ENCODE measurements at regions not wholly inside any gene's neighbourhood (a gene's known extent, or its start where the extent isn't known, plus 50 kb on each side); places are given as distances from the start of the nearest gene placed in this dataset.
"Not testable (repeated sequence)": the region's sequence is repeated elsewhere in the genome, so short reads cannot be mapped to it uniquely, and the experiment has no call there.

DNA sequence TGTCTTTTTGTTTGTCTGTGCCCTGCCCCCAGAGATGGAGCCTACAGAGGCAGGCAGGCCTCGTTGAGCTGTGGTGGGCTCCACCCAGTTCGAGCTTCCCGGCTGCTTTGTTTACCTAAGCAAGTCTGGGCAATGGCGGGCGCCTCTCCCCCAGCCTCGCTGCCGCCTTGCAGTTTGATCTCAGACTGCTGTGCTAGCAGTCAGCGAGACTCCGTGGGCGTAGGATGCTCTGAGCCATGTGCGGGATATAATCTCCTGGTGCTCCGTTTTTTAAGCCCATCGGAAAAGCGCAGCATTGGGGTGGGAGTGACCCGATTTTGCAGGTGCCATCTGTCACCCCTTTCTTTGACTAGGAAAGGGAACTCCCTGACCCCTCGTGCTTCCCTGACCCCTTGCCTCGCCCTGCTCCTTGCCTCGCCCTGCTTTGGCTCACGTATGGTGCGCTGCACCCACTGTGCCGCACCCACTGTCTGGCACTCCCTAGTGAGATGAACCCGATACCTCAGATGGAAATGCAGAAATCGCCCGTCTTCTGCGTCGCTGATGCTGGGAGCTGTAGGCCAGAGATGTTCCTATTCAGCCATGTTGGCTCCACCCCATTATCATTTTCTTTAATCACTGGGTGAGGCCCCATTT, 269.0 kb upstream of the RBMS1 start:
- CTCF ChIA-PET, DNase-seq, H3K9me3 Mint-ChIP-seq, H3K27ac Mint-ChIP-seq, H3K4me3 Mint-ChIP-seq, H3K36me3 Mint-ChIP-seq, H3K27me3 Mint-ChIP-seq, H3K4me1 Mint-ChIP-seq: not testable (repeated sequence)

DNA sequence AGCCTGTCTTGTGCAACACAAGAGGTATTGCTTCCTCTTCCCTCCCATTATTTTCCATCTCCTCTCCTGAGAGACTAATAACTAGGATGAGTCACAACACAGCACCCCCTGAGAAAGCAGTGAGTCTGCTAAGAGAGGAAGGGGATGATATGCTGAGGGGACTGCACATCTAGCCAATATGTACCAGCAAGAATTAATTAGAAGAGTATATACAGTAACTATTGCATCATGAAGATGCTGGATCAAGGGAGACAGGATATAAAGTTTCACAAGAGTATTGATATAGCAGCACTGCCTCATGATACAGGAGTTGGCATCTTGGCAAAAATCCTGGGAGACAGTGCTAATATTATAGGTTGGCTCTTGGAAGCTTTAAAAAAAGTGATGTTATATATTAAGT, 289.9 kb upstream of the RBMS1 start:
- no peak for DNase-seq
- peaks cover 5% of the 10 kb centered on the region for H3K27me3 Mint-ChIP-seq
- H3K4me3 Mint-ChIP-seq: no peak overlapping the region
- H3K9me3 Mint-ChIP-seq: peaks cover 6% of the 10 kb centered on the region
- CTCF ChIA-PET: interaction anchor here (0.7 kb wide), 1 partner anchor 673 kb away, joined by 3 read pairs; no protein-coding TSS in a partner anchor
- H3K27ac Mint-ChIP-seq: no peak overlapping the region
- H3K4me1 Mint-ChIP-seq: no peaks in the 10 kb centered on the region
- H3K36me3 Mint-ChIP-seq: no peaks in the 10 kb centered on the region

DNA sequence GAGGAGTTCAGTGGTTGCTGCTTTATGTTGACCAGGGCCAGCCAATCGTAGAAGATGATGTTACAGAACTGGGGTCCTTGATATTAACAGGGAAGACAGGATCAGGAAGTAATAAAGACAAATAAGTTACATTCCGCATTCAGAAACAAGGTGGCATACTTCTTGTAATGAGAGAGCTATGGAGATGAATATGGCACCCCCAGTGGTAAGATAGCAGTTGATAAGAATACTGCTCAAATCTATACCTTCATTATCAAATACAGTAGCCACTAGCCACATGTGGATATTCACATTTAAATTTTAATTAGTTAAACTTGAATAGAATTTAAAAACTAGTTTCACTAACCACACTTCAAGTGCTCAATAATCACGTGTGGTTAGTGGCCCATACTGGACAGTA, 290.4 kb upstream of the RBMS1 start:
- Mint-ChIP-seq H3K36me3 (no peaks in the 10 kb centered on the region), H3K9me3 (peaks cover 5% of the 10 kb centered on the region), H3K4me3 (no peak overlapping the region), H3K27me3 (peaks cover 5% of the 10 kb centered on the region), H3K4me1 (no peaks in the 10 kb centered on the region), H3K27ac (no peak overlapping the region)
- DNase-seq: no peak
- CTCF ChIA-PET: interaction anchor here (0.8 kb wide), 1 partner anchor 8 kb away, joined by 3 read pairs; no protein-coding TSS in a partner anchor

DNA sequence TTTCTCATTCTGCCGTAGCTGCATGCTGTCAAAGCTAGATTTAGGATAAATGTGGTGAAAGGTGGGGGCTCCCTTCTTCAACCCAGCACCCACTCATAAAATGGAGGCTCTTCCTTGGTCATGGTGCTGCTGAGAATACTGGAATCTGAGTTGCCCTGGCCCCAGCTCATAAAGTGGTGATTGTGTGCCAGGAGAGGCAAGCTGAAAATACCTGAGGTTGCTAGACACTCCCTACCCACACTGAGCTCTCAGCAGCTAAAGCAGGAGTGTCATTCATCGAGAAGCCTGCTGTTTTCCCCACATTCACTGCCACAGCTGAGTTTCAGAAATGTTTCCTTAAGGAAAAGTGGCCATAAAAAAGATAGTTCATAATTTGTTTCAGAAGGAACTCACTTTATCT, 297.1 kb upstream of the RBMS1 start:
- DNase-seq: no peak
- Mint-ChIP-seq H3K4me3 (no peak overlapping the region), H3K27me3 (no peaks in the 10 kb centered on the region), H3K4me1 (no peaks in the 10 kb centered on the region), H3K27ac (no peak overlapping the region), H3K36me3 (no peaks in the 10 kb centered on the region), H3K9me3 (no peaks in the 10 kb centered on the region)
- CTCF ChIA-PET: interaction anchor here (1.2 kb wide), 1 partner anchor 49 kb away, joined by 5 read pairs; no protein-coding TSS in a partner anchor

DNA sequence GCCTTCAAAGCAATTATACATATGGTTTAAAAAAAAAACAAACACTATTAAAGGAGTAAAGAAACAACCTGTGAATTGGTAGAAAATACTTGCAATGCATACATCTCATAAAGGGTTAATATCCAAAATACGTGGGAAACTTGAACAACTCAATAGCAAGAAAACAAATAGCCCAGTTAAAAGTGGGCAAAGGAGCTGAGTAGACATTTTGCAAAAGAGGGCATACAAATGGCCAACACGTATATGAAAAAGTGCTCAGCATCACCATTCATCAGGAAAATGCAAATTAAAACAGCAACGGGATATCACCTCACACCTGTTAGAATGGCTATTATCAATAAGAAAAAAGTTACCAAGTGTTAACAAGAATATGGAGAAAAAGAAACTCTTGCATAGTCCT, 298.3 kb upstream of the RBMS1 start:
- H3K4me3 Mint-ChIP-seq: no peak overlapping the region
- no peaks in the 10 kb centered on the region for H3K27me3 Mint-ChIP-seq
- H3K36me3 Mint-ChIP-seq: no peaks in the 10 kb centered on the region
- no peaks in the 10 kb centered on the region for H3K4me1 Mint-ChIP-seq
- H3K27ac Mint-ChIP-seq: no peak overlapping the region
- CTCF ChIA-PET: no interaction called here
- H3K9me3 Mint-ChIP-seq: no peaks in the 10 kb centered on the region
- DNase-seq: no peak

DNA sequence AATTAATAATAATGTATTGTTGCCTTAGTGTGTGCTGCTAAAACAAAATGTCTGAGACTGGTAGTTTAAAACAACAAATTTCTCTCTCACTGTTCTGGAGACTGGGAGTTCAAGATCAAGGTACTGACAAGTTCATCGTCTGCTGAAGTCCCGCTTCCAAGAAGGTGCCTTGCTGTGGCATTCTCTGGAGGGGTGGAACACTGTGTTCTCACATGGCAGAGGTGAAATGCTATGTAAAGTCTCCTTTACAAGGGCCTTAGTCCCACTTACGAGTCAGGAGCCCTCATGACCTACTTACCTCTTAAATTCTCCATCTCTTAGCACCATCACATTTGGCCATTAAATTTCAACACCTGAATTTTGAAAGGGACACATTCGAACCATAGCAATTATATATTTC, 299.2 kb upstream of the RBMS1 start:
- H3K9me3 Mint-ChIP-seq: peaks cover 3% of the 10 kb centered on the region
- no peak overlapping the region for H3K4me3 Mint-ChIP-seq
- H3K4me1 Mint-ChIP-seq: no peaks in the 10 kb centered on the region
- H3K27me3 Mint-ChIP-seq: no peaks in the 10 kb centered on the region
- DNase-seq: no peak
- no peak overlapping the region for H3K27ac Mint-ChIP-seq
- no peaks in the 10 kb centered on the region for H3K36me3 Mint-ChIP-seq
- CTCF ChIA-PET: no interaction called here

DNA sequence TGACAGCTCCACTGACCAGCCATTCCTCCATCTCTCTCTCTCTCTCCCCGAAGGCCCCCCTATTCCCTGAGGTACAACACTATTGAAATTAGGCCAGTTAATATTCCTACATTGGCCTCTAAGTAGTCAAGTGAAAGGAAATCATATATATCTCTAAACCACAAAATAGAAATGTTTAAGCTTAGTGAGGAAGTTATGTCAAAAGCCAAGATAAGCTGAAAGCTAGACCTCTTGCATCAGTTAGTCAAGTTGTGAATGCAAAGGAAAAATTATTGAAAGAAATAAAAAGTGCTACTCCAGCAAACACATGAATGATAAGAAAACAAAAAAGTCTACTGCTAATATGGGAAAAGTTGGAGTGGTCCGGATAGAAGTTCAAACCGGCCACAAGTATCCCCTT, 301.3 kb upstream of the RBMS1 start:
- Mint-ChIP-seq H3K27me3 (no peaks in the 10 kb centered on the region), H3K36me3 (no peaks in the 10 kb centered on the region), H3K4me1 (no peaks in the 10 kb centered on the region), H3K4me3 (no peak overlapping the region), H3K27ac (no peak overlapping the region), H3K9me3 (peaks cover 3% of the 10 kb centered on the region)
- CTCF ChIA-PET: no interaction called here
- no peak for DNase-seq

DNA sequence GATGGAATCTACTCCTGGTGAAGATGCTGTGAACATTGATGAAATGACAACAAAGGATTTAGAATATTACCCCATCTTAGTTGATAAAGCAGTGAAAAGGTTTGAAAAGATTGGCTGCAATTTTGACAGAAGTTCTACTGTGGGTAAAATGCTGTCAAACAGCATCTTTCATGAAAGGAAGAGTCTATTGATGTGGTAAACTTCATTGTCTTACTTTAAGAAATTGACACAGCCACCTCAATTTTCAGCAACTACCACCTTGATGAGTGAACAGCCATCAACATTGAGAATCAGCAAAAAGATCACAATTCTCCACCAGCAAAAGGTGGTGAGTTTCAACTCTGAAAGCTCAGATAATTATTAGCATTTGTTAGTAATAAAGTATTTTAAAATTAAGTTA, 310.3 kb upstream of the RBMS1 start:
- Mint-ChIP-seq H3K4me3 (no peak overlapping the region), H3K27ac (no peak overlapping the region), H3K27me3 (no peaks in the 10 kb centered on the region), H3K36me3 (no peaks in the 10 kb centered on the region), H3K9me3 (peaks cover 3% of the 10 kb centered on the region), H3K4me1 (peaks cover 4% of the 10 kb centered on the region)
- CTCF ChIA-PET: no interaction called here
- no peak for DNase-seq

DNA sequence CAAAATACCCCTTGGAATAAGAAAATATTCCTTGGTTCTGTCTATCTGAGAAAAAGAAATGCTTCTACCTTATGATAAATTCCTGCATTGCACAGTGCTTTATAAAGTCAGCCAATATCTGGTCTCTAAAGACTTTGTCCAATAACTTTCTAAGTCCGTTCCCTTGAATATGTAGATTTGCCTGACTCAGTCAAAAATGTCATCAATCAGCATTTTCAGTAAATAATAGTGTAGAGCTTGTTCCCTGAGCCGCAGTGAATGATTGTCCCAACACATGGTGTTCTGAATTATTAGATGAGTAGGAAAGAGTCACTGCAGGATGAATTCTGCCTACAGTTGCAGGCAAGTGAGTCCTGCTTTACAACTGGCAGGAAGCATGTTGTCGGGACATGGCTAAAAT, 316.8 kb upstream of the RBMS1 start:
- H3K27ac Mint-ChIP-seq: no peak overlapping the region
- CTCF ChIA-PET: no interaction called here
- peaks cover 3% of the 10 kb centered on the region for H3K9me3 Mint-ChIP-seq
- DNase-seq: no peak
- no peaks in the 10 kb centered on the region for H3K4me1 Mint-ChIP-seq
- no peaks in the 10 kb centered on the region for H3K36me3 Mint-ChIP-seq
- H3K4me3 Mint-ChIP-seq: no peak overlapping the region
- no peaks in the 10 kb centered on the region for H3K27me3 Mint-ChIP-seq

DNA sequence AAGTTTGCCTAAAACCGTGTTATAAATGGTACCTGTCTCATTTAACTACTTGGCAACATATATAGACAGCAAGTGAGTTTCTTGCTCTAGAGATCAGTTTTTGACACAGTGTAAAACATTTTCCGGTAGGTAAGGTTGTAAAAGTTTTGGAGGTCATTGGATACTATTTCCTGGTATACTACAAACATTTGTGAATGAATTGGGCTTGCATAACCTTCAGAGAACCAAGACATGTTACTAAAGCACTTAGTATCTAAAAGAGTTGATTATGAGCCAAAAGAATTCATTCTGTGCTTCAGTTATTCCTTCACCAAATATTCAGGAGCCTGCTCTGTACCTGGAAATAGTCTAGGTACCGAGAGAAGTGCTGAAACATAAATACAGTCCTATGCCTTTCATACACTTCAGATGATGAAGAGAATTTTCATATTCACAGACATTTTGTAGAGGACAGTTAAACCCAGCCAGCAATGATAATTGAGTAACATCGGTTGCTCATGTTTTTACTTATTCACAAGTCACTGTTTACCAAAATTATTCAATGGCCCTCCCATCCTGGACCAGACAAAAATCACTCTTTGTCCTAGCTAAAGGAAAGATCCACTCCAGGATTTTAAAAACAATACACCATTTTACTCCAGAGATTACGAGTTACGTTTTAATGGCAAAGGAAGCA, 319.4 kb upstream of the RBMS1 start:
- CTCF ChIA-PET: no interaction called here
- Mint-ChIP-seq H3K4me3 (no peak overlapping the region), H3K9me3 (no peaks in the 10 kb centered on the region), H3K27ac (no peak overlapping the region), H3K4me1 (no peaks in the 10 kb centered on the region), H3K27me3 (no peaks in the 10 kb centered on the region), H3K36me3 (no peaks in the 10 kb centered on the region)
- no peak for DNase-seq

DNA sequence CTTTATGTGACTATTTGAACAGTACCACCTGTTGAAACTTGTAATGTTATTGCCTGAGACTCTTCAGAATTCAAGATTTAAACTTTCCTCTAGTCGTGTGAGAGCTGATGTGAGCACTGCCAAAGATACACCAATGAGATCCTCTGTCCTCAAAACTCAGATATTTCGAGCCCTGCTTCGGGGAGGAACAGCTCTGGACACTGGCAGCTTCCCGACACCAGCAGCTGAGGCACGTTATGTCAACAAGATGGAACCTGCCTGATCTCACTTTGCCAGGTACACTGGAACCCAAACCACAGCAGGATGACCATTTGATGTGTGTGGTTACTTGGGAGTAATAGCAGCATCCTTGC, 319.9 kb upstream of the RBMS1 start:
- H3K4me1 Mint-ChIP-seq: no peaks in the 10 kb centered on the region

DNA sequence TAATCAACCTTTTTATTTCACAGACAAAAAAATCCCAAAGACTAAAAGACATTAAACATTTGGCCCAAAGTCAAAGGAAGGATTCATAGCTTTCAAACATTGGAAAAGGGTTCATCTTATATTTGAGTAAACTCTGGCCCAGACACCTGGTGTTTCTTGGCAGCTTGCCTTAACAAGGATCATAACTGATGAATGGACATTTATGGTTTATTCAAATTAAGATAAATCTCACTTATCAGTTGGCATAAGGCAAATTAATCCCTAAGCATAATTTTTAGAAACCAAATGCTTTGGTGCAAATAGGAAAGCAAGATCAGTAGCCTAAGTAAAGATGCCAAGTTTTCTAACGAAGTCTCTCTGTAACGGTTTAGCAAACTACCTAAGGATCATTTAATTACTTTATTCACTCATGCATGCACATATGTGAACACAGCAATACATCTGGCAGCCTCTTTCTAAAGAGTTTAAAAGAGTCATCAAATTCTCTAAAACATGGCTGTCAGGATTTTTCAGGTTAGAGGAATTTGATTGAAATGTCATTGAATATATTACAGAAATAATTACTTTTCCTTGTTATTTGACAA, 323.4 kb upstream of the RBMS1 start:
- Mint-ChIP-seq H3K4me3 (no peak overlapping the region), H3K27me3 (no peaks in the 10 kb centered on the region), H3K36me3 (no peaks in the 10 kb centered on the region), H3K27ac (no peak overlapping the region), H3K4me1 (no peaks in the 10 kb centered on the region), H3K9me3 (no peaks in the 10 kb centered on the region)
- CTCF ChIA-PET: no interaction called here
- DNase-seq: no peak

More for the DNA sequence above, 319.9 kb upstream of the RBMS1 start:
- H3K27ac Mint-ChIP-seq: no peak overlapping the region
- no peak for DNase-seq
- no peaks in the 10 kb centered on the region for H3K9me3 Mint-ChIP-seq
- no peaks in the 10 kb centered on the region for H3K36me3 Mint-ChIP-seq
- no peaks in the 10 kb centered on the region for H3K27me3 Mint-ChIP-seq
- H3K4me3 Mint-ChIP-seq: no peak overlapping the region
- CTCF ChIA-PET: no interaction called here

DNA sequence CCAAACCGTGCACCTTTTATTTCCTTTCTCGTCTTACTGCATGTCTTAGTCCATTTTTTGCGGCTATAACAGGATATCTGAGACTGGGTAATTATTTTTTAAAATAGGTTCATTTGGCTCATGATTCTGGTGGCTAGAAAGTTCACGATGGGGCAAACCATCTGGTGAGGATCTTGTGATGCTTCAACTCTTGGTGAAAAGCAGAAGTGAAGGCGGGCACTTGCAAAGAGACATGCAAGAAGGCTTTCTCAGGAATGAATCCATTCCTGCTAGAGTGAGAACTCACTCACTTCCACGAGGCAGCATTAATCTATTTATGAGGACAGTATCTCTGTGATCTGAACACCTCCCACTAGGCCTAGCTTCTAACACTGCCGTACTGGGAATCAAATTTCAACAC, 327.1 kb upstream of the RBMS1 start:
- H3K27me3 Mint-ChIP-seq: no peaks in the 10 kb centered on the region
- H3K36me3 Mint-ChIP-seq: no peaks in the 10 kb centered on the region
- CTCF ChIA-PET: no interaction called here
- no peak for DNase-seq
- H3K4me3 Mint-ChIP-seq: no peak overlapping the region
- no peaks in the 10 kb centered on the region for H3K4me1 Mint-ChIP-seq
- no peak overlapping the region for H3K27ac Mint-ChIP-seq
- H3K9me3 Mint-ChIP-seq: peaks cover 7% of the 10 kb centered on the region

DNA sequence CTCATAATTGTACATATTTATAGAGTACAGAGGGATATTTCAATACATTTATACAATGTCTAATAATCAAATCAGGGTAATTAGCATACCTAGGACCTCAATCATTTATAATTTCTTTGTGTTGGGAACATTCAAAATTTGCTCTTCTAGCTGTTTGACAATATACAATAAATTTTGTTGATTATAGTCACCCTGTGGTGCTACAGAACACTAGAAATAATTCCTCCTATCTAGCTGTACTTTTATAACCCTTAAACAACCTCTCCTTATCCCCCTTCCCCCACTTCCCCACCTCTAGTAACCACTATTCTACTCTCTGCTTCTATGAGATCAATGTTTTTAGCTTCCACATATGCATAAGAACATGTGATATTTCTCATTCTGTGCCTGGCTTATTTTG, 328.4 kb upstream of the RBMS1 start:
- Mint-ChIP-seq H3K9me3 (peaks cover 12% of the 10 kb centered on the region), H3K4me3 (no peak overlapping the region), H3K27me3 (no peaks in the 10 kb centered on the region), H3K36me3 (no peaks in the 10 kb centered on the region), H3K4me1 (no peaks in the 10 kb centered on the region), H3K27ac (no peak overlapping the region)
- DNase-seq: no peak
- CTCF ChIA-PET: no interaction called here

DNA sequence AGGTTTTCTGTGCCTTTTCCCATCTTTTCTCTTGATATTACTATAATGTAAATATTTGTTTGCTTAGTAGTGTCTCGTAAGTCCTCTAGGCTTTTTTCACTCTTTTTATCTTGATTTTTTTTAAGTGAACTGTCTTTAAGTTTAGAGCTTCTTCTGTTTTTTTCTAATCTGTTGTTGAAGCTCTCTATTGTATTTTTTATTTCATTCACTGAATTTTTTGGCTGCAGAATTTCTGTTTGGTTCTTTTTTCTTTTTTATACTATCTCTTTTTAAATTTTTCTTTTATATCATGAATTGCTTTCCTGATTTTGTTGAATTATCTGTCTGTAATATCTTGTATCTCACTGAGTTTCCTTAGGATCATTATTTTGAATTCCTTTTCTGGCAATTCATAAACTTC, 331.8 kb upstream of the RBMS1 start:
- no peak for DNase-seq
- Mint-ChIP-seq H3K27ac (no peak overlapping the region), H3K4me1 (no peaks in the 10 kb centered on the region), H3K36me3 (no peaks in the 10 kb centered on the region), H3K9me3 (peaks cover 12% of the 10 kb centered on the region), H3K27me3 (no peaks in the 10 kb centered on the region), H3K4me3 (no peak overlapping the region)
- CTCF ChIA-PET: no interaction called here

Measured in activated naive CD4-positive, alpha-beta T cell treated with anti-CD3 and anti-CD28 coated beads, Interleukin-2, amount 10 ng/mL, durations not matched to agents 7 days and 5 days (primary cell).